ENCODE measurements at regions not wholly inside any gene's neighbourhood (a gene's known extent, or its start where the extent isn't known, plus 50 kb on each side); places are given as distances from the start of the nearest gene placed in this dataset.
"Not testable (repeated sequence)": the region's sequence is repeated elsewhere in the genome, so short reads cannot be mapped to it uniquely, and the experiment has no call there.

- DNase-seq: not testable (repeated sequence)
Observed at GRCh38 chr6:154639196-154639595, 94.0 kb upstream of the SCAF8 start.

GRCh38 chr6:154648188-154648887, 84.9 kb upstream of the SCAF8 start:
- peak; percentile 25 for DNase-seq

- DNase-seq: no peak
Observed at GRCh38 chr6:154648888-154649205, 84.4 kb upstream of the SCAF8 start.

GRCh38 chr6:154649721-154650120, 83.5 kb upstream of the SCAF8 start:
- DNase-seq: no peak

GRCh38 chr6:154650351-154650750, 82.9 kb upstream of the SCAF8 start:
- no peak for DNase-seq

GRCh38 chr6:154651656-154652055, 81.6 kb upstream of the SCAF8 start:
- no peak for DNase-seq

- no peak for DNase-seq
Observed at GRCh38 chr6:154653385-154653784, 79.8 kb upstream of the SCAF8 start.

- DNase-seq: no peak
Observed at GRCh38 chr6:154653853-154654252, 79.4 kb upstream of the SCAF8 start.

DNA sequence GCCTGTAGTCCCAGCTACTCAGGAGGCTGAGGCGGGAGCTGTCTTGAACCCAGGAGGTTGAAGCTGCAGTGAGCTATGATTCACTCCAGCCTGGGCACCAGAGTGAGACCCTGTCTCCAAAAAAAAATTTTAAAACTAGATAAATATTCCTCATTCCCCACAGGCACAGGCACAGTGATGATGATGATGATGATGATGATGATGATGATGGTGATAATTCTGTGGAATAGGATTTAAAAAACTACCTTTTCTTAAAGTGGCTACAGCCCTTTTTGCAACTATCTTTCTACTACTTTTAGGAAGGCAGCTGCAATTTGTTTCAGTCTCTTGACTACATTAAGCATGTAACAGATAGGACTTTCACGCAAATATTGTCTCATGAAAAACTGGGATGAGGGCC, 76.6 kb upstream of the SCAF8 start:
- no peak for DNase-seq

DNA sequence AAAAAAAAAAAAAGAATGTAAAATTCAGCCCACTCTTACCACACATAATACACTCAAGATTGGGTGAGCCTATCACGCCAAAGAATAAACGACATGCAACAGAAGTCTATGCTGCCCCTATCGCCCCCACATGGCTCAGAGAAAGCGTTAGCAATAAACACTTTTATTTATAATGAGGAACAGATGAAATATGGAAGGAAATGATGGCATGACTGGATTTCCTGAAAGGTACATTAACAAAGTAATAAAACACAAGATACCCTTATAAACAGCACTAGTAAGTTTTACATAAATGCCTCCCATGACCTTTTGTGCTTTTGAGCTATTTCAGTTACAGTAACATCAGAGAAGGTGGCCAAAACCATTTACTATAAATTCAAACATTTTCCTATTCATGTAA, 71.4 kb upstream of the SCAF8 start:
- DNase-seq: no peak

DNA sequence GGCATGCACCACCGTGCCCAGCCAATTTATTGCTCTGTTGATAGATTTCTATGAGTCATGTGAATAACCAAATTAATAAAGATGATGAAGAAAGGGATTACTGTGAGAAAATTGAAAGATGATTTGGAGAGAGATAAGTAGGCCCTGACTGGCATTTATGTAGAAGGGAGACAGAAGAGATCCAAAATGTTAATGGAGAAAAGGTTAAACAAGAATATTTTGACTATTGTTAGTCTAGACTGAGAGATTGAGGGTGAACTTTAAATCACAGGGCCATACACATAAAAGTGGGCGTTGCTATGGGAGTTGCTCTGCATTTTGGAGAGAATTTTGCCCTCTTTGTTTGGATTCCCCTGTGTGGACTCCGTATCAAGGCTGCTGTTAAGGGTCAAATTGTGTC, 68.9 kb upstream of the SCAF8 start:
- DNase-seq: no peak

- no peak for DNase-seq
Observed at GRCh38 chr6:154668156-154668555, 65.1 kb upstream of the SCAF8 start.

GRCh38 chr6:154672086-154672485, 61.1 kb upstream of the SCAF8 start:
- DNase-seq: no peak

- no peak for DNase-seq
Observed at GRCh38 chr6:154673919-154674318, 59.3 kb upstream of the SCAF8 start.

DNA sequence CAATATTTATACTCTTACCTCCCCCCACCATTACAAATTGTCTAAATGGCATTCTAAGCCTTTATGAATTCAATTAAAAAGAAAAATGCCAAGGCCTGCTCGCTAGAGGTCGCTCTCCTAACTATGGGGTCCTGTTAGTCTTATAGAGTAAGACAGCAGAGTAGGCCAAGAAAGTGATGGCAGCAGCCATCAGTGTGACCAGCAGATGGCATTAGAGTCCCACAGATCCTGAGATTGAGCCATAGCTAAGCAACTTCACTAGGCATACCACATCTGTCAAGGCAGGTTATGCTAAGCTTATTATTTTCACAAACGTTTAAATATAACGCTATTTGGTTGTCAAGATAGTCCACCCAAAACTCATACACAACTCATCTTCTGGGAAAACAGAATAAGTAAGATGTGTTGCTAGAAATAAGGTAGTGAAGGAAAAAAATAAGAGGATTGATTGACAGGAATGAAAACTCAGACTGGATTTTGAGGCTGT, 57.6 kb upstream of the SCAF8 start:
- peak; percentile 86 for DNase-seq

DNA sequence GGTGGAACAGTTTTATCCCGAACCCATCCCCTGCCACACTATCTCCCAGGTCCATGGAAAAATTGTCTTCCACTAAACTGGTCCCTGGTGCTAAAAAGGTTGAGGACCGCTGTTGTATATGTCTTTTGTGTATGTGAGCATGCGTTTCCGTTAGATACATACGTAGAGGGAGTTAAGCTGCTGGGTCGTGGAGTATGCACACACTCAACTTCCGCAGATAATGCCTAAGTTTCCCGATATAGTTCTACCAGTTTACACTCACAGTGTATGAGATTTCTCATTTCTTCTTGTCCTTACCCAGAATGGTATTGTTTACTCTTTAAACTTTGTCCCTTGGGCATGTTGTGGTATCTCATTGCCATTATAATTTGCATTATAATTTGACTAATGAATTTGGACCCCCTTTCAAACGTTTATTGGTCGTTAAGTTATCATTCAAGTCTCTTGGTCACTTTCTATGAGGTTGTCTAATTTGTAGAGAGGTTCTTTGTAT, 50.5 kb upstream of the SCAF8 start:
- DNase-seq: no peak
